Tibial nerve (tissue), 3 donors: ENCODE measurements at regions not wholly inside any gene's neighbourhood (a gene's known extent, or its start where the extent isn't known, plus 50 kb on each side); places are given as distances from the start of the nearest gene placed in this dataset.

Experiments used
- POLR2A ChIP-seq, 2 donors: fragments of 450-650 bp; IDR thresholded peaks; one replicate each; pipeline ENCODE4 v1.6.1; 2017; ENCODE audit warnings: antibody characterized with exemption in 2 of 2, mild to moderate bottlenecking in 2 of 2, moderate library complexity in 2 of 2
- TF ChIP-seq, protein P1 (sequence below), 5 experiments: fragments of 200-600 bp in 3 of 5; fragments of 450-650 bp in 2 of 5; sonication (generic) in 3 of 5; IDR thresholded peaks; one replicate each; pipeline ENCODE4 v1.5.1; 2016 to 2019; ENCODE audit warnings: antibody characterized with exemption in 5 of 5, mild to moderate bottlenecking in 3 of 5, moderate library complexity in 2 of 5

DNA sequence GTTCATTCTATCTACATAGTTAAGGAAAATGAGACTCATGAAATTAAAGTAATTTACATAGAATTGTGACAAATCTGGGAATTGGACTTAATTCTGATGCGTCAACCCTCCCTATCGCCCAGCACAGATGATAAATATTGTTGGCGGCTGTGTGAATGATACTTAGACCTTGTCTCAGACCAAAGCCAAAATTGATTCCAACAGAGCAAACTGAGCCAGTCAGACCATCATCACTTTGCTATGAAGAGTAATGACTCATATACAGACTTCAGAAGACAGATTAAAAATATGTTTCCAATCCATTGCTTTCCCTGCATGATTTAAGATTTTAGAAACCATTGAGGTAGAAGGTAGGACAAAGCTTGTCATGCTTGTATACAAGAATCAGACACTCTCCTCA is 1156.7 kb upstream of the CDH8 start:
- TF ChIP-seq, protein P1, sequence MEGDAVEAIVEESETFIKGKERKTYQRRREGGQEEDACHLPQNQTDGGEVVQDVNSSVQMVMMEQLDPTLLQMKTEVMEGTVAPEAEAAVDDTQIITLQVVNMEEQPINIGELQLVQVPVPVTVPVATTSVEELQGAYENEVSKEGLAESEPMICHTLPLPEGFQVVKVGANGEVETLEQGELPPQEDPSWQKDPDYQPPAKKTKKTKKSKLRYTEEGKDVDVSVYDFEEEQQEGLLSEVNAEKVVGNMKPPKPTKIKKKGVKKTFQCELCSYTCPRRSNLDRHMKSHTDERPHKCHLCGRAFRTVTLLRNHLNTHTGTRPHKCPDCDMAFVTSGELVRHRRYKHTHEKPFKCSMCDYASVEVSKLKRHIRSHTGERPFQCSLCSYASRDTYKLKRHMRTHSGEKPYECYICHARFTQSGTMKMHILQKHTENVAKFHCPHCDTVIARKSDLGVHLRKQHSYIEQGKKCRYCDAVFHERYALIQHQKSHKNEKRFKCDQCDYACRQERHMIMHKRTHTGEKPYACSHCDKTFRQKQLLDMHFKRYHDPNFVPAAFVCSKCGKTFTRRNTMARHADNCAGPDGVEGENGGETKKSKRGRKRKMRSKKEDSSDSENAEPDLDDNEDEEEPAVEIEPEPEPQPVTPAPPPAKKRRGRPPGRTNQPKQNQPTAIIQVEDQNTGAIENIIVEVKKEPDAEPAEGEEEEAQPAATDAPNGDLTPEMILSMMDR (IDR thresholded peaks at IDR 0.05), result no peak
- TF ChIP-seq POLR2A (IDR thresholded peaks at IDR 0.05), result no peak
